GM13977 (cell line): ENCODE measurements at regions not wholly inside any gene's neighbourhood (a gene's known extent, or its start where the extent isn't known, plus 50 kb on each side); places are given as distances from the start of the nearest gene placed in this dataset.

Experiments
- DNase-seq: peaks from one replicate; pipeline ENCODE4 v3.0.0; 2012; ENCODE audit warnings: low spot score
- in situ Hi-C: fragments of 300-500 bp; cut with MboI; formaldehyde crosslinking; loops from one replicate; pipeline ENCODE4 v1.12.0; 2022; ENCODE audit warnings: low sequenced_read_pairs, low pct_unique_long_range_greater_than_20kb, mixed read lengths, inconsistent platforms; ENCODE audit not compliant: unreplicated experiment
- TF ChIP-seq, protein P1 (sequence below): IDR thresholded peaks from 2 replicates; pipeline ENCODE4 v1.5.1; 2012; ENCODE audit warnings: mild to moderate bottlenecking, control low read depth; ENCODE audit not compliant: insufficient read depth; ENCODE audit errors: extremely low read depth, missing control alignments

DNA sequence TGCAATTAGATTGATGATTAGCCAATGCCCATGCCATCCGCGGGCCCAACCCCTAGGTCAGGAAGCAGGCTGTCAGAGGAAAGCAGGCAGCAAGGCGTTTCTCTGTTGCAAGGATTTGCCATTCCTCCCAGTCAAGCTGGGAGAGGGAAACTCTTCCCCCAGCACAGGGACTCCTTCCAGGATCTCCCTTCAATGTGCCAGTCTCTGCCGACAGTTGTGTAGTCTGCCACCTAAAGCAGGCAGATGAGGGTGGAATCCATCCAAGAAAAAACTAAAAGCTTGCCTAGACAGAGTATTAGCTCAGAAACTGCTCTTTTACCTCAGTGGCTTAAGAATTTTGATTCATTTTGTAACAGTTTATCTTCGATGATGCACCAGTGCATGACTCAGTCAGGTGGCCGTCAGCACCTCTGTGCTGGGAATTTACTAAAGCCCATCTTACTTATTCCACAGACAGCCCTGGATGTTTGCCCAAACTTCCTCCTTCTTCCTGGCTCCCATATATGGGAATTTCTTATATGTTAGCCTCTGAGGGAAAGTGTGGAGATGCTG is 501.5 kb upstream of the THBS1 start:
- TF ChIP-seq, protein P1, sequence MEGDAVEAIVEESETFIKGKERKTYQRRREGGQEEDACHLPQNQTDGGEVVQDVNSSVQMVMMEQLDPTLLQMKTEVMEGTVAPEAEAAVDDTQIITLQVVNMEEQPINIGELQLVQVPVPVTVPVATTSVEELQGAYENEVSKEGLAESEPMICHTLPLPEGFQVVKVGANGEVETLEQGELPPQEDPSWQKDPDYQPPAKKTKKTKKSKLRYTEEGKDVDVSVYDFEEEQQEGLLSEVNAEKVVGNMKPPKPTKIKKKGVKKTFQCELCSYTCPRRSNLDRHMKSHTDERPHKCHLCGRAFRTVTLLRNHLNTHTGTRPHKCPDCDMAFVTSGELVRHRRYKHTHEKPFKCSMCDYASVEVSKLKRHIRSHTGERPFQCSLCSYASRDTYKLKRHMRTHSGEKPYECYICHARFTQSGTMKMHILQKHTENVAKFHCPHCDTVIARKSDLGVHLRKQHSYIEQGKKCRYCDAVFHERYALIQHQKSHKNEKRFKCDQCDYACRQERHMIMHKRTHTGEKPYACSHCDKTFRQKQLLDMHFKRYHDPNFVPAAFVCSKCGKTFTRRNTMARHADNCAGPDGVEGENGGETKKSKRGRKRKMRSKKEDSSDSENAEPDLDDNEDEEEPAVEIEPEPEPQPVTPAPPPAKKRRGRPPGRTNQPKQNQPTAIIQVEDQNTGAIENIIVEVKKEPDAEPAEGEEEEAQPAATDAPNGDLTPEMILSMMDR: no peak
- in situ Hi-C loops: no loop called here
- DNase-seq: no peak

DNA sequence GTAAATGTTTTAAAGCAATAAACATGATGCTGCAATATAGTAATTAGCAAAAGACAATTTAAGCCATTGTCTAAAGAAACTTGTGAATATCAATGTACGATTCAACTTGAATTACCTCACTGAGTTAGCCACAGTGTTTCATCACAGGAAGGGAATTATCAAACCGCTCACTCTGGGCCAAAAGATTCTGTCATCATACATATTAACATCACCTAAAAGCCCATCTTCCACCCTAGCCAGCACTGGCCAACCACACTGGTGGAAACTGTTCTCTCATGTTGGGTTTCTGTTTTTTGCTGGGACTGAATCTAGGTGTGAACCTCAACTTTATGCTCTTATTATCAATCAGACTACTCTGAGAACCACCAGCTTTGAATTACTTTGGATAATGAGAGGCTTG is 497.7 kb upstream of the THBS1 start:
- in situ Hi-C loops: no loop called here
- TF ChIP-seq, protein P1: no peak
- DNase-seq: no peak

DNA sequence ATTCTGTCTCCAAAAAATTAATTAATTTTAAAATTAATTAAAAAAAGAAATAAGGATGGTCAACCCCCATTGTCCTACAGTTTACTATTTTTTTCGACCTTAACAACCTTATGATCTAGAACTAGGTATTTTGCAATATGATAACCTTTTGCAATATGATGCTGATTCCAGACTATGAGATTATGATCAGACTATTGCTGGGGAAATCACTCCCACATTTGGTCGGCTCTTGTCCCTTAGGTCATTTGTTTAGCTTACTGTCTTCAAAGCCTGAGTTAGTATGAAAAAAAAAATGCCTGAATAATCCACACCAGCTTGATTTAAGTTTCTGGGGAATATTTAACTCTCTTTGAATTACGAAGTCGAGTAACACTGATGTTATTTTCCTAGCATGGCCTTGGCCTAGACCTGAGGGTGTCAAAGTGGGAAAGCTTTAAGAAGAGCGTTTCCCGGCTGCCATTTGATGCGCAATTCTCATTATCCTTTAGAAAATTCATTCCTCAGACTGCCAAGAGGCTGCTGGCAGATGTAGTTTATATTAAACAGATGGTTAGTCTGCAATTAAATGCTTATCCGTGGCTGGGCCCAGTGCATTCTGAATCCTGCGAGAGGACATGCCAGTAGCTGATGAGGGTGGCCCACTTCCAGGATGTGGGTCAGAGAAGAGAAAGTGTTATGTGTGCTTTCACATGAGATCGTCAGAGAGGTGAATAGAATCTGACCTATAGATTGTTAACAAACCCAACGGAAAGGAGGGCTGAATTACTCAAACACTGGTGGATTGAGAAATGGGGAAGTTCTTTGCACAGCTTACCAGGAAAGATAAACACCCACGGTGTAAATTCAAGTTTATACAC is 496.0 kb upstream of the THBS1 start:
- no peak for DNase-seq
- in situ Hi-C loops: no loop called here
- TF ChIP-seq, protein P1: no peak

DNA sequence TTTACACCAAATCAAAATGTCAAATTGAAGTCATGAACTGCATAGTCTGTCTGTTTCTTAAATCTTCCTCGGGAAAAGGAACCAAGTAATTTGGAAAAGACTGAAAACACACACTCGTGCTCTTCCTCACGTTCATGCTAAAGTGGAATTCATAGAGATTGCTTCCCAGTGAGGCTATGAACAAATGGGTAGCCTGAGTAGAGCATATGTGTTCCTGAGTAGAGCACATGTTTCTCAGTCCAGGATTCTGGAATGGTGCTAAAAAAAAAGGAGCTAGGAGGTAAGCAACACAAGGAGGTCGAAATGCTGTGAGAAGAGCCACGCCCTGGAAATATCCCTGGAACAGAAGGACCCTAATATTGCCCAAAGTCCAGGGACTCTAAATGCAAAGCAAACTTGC is 494.2 kb upstream of the THBS1 start:
- TF ChIP-seq, protein P1: no peak
- DNase-seq: no peak
- in situ Hi-C loops: no loop called here

DNA sequence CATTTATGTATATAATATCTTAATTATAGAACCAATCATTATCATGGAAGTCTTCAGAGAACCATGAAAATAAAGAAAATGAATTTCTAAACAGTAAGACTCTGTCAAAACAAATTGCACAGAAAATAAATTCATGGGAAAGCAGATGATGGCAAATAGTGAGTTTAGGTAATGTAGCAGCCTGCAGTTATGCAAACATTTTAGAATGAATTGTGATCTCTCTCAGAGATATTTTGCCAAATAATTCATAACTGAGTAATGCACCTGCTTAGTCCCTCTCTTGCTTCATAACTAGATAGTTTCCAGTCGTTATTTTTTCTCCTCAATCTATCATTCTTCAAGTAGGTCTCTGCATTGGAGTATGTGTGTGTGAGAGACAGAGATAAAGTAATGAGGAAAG is 492.7 kb upstream of the THBS1 start:
- no peak for DNase-seq
- in situ Hi-C loops: no loop called here
- TF ChIP-seq, protein P1: no peak

DNA sequence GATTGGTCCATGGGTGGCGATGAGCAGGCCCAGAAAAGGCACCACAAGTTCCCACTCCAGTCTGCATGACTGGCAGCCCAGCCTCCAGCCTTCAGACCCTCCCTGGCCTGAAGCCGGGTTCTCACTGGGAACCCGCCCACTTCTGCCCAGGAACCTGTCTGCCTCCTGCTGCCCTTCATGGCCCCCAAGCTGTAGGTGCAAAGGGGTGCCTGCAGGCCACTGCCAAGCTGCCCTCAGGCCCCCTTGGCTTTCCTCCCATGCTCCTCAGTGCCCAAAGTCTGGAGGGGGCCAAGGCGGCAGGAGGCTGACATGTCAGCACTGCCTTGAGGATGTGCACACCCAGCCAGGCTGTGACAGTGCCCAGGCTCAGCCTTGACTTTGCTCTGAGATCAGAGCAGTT is 488.5 kb upstream of the THBS1 start:
- in situ Hi-C loops: no loop called here
- no peak for DNase-seq
- TF ChIP-seq, protein P1: no peak
